Thoracic aorta (tissue), 2 donors: ENCODE measurements at regions not wholly inside any gene's neighbourhood (a gene's known extent, or its start where the extent isn't known, plus 50 kb on each side); places are given as distances from the start of the nearest gene placed in this dataset.

Experiments
- ATAC-seq: fragments of 150-250 bp; one replicate; pipeline ENCODE4 v1.8.0; 2017; ENCODE audit warnings: low read depth; ENCODE audit not compliant: insufficient number of reproducible peaks, low FRiP score
- DNase-seq: peaks from one replicate; pipeline ENCODE4 v3.0.0-alpha.2; 2020; ENCODE audit warnings: low spot score
- H3K27ac ChIP-seq, 2 donors: fragments of 200-600 bp; sonication (generic); 1 replicate in 1 of 2; 2 replicates in 1 of 2; pipeline ENCODE4 v1.5.1; 2016; ENCODE audit warnings: mild to moderate bottlenecking in 2 of 2, moderate library complexity in 2 of 2
- H3K27me3 ChIP-seq: fragments of 200-600 bp; sonication (generic); replicated peaks from 2 replicates; pipeline ENCODE4 v1.6.0; 2016; ENCODE audit warnings: mild to moderate bottlenecking; ENCODE audit not compliant: insufficient read depth
- H3K36me3 ChIP-seq: fragments of 200-600 bp; sonication (generic); one replicate; pipeline ENCODE4 v1.5.1; 2016
- H3K4me1 ChIP-seq, 2 donors: fragments of 200-600 bp; sonication (generic); 1 replicate in 1 of 2; 2 replicates in 1 of 2; pipeline versions ENCODE4 v1.5.1 to v1.6.0; 2016; ENCODE audit warnings: low read depth in 2 of 2, mild to moderate bottlenecking in 1 of 2; ENCODE audit not compliant: control insufficient read depth in 1 of 2
- H3K4me3 ChIP-seq: fragments of 200-600 bp; sonication (generic); 2 replicates; pipeline ENCODE4 v1.5.1; 2016; ENCODE audit warnings: mild to moderate bottlenecking
- H3K9me3 ChIP-seq: fragments of 200-600 bp; sonication (generic); 2 replicates; pipeline ENCODE4 v1.5.1; 2016
- TF ChIP-seq, protein P1 (sequence below): fragments of 200-600 bp; sonication (generic); IDR thresholded peaks from one replicate; pipeline ENCODE4 v1.5.1; 2019; ENCODE audit warnings: antibody characterized with exemption

DNA sequence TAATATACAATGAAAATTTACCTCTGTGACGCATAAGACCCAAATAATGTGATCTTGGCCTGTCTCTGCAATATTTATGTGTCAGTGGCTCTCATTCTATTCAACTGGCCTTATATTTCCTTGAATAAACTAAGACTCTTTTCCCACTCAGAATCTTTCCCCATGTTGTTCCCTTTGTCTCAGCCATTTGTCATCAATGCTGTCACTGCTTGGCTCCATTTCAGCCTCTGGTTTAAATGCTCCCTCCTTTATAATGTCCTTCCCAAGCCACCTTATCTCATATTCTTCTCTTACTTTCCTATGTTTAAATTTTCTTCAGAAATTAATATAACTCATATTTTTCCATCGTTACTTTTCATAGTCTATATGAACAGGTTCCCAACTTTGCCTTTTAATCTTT is 158.3 kb upstream of the DTNA start:
- Histone ChIP-seq H3K36me3 (no peaks in the 10 kb centered on the region), H3K4me1 (no peaks in the 10 kb centered on the region), H3K27me3 (no peaks in the 10 kb centered on the region), H3K4me3 (no peak overlapping the region), H3K9me3 (no peaks in the 10 kb centered on the region), H3K27ac (no peak overlapping the region)
- DNase-seq (no peak), ATAC-seq (no peak)
- TF ChIP-seq, protein P1, sequence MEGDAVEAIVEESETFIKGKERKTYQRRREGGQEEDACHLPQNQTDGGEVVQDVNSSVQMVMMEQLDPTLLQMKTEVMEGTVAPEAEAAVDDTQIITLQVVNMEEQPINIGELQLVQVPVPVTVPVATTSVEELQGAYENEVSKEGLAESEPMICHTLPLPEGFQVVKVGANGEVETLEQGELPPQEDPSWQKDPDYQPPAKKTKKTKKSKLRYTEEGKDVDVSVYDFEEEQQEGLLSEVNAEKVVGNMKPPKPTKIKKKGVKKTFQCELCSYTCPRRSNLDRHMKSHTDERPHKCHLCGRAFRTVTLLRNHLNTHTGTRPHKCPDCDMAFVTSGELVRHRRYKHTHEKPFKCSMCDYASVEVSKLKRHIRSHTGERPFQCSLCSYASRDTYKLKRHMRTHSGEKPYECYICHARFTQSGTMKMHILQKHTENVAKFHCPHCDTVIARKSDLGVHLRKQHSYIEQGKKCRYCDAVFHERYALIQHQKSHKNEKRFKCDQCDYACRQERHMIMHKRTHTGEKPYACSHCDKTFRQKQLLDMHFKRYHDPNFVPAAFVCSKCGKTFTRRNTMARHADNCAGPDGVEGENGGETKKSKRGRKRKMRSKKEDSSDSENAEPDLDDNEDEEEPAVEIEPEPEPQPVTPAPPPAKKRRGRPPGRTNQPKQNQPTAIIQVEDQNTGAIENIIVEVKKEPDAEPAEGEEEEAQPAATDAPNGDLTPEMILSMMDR = no peak

DNA sequence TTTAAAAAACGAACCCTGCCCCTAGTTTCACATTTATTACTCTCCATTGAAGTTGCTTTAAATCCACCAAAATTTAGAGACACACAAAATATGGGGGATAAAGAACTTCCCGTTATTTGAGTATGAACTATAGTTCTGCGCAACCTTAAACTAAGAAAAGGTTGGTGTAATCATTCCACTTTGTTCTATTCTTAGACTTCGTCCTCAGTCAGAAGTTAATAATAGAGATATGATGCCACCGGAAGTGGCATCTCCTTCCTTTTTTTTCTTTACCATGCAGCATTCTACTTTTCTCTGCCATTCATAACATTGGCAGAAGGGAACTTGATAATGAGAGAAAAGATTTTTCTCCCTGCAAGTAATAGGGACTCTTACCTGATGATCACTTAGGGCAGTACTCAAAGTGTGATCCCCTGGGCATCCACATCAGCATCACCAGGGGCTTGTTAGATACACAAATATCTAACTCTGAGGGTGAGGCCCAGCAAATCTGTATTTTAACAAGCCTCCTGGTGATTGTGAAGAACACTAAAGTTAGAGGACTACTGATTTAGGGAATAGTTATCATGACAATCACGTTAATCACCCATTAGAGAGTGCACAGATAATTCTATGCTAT is 147.7 kb upstream of the DTNA start:
- Histone ChIP-seq H3K9me3 (no peaks in the 10 kb centered on the region), H3K36me3 (no peaks in the 10 kb centered on the region), H3K4me1 (no peaks in the 10 kb centered on the region), H3K4me3 (no peak overlapping the region), H3K27ac (no peak overlapping the region), H3K27me3 (no peaks in the 10 kb centered on the region)
- ATAC-seq (no peak), DNase-seq (no peak)
- TF ChIP-seq, protein P1 = no peak

DNA sequence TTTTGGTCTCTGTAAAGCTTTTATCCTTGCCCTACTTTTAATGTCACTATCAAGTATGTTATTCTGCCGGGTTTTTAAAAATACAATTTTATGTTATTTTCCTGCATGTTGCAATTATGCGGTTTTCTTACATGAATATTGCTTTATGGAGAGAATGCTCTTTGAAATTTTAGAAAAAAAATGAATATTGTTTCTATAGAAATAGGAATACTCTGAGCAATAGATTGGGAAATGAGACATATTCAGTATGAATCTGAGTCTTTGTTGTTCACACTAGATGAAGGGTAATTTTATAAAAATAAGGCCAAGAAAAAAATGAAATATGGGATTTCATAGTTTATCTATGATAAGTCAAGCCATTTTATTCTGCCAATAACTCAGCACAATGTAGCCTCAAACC is 142.2 kb upstream of the DTNA start:
- H3K27me3 ChIP-seq = no peaks in the 10 kb centered on the region
- H3K9me3 ChIP-seq = no peaks in the 10 kb centered on the region
- no peak overlapping the region for H3K4me3 ChIP-seq
- TF ChIP-seq, protein P1 = no peak
- H3K27ac ChIP-seq = no peak overlapping the region
- ATAC-seq = no peak
- no peaks in the 10 kb centered on the region for H3K36me3 ChIP-seq
- no peaks in the 10 kb centered on the region for H3K4me1 ChIP-seq
- no peak for DNase-seq

DNA sequence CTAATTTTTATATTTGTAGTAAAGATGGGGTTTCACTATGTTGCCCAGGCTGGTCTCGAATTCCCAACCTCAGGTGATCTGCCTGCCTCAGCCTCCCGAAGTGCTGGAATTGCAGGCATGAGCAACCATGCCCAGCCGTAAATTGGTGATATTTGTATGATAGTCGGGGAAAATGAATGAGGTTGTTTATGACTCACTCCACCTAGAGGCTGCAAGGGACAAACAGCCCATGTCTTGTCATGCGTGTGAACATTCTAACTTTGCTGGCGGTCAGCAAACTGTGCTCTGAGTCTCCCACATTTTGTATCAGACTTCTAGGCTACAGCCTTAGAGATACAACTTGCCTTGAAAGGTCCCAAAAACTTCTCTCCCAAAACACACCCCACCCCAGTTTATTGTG is 133.5 kb upstream of the DTNA start:
- H3K4me3 ChIP-seq = no peak overlapping the region

GRCh38 chr18:34583895-34584294 is 126.2 kb upstream of the DTNA start:
- H3K9me3 ChIP-seq = no peaks in the 10 kb centered on the region
- TF ChIP-seq, protein P1 = no peak

More for the DNA sequence above, 133.5 kb upstream of the DTNA start:
- Histone ChIP-seq H3K9me3 (no peaks in the 10 kb centered on the region), H3K36me3 (no peaks in the 10 kb centered on the region), H3K27me3 (no peaks in the 10 kb centered on the region), H3K4me1 (no peaks in the 10 kb centered on the region), H3K27ac (no peak overlapping the region)
- ATAC-seq = no peak
- no peak for DNase-seq
- TF ChIP-seq, protein P1 = no peak

More at GRCh38 chr18:34583895-34584294, 126.2 kb upstream of the DTNA start:
- Histone ChIP-seq H3K4me3 (no peak overlapping the region), H3K27ac (no peak overlapping the region), H3K4me1 (no peaks in the 10 kb centered on the region), H3K36me3 (no peaks in the 10 kb centered on the region), H3K27me3 (no peaks in the 10 kb centered on the region)
- DNase-seq (no peak), ATAC-seq (no peak)
